ENCODE measurements at regions not wholly inside any gene's neighbourhood (a gene's known extent, or its start where the extent isn't known, plus 50 kb on each side); places are given as distances from the start of the nearest gene placed in this dataset.

GRCh38 chr2:5385596-5385995 is 306.6 kb upstream of the SOX11 start:
- POLR2A ChIA-PET = no interaction called here

More at GRCh38 chr2:5385596-5385995, 306.6 kb upstream of the SOX11 start:
- Histone ChIP-seq H3K4me3 (replicated peaks in 1 of 2; ENCODE audit: low read depth in 1 of 2, low read length in 2 of 2) (no peak overlapping the region), H3K9me2 (ENCODE audit: insufficient read depth) (no peaks in the 10 kb centered on the region), H3K79me2 (ENCODE audit: insufficient read depth, low read length) (no peaks in the 10 kb centered on the region), H4K20me1 (ENCODE audit: insufficient read depth) (no peaks in the 10 kb centered on the region), H2AFZ (ENCODE audit: low read depth, low read length, poor library complexity, severe bottlenecking) (no peak overlapping the region), H3K27me3 (ENCODE audit: insufficient read depth, low read length) (no peaks in the 10 kb centered on the region), H3K4me1 (ENCODE audit: control insufficient read depth in 1 of 2, insufficient read depth in 2 of 2, low read length in 2 of 2) (no peaks in the 10 kb centered on the region), H3K36me3 (ENCODE audit: control insufficient read depth in 1 of 2, insufficient read depth in 2 of 2, low read length in 2 of 2) (no peaks in the 10 kb centered on the region), H3K4me2 (ENCODE audit: low read length) (no peak overlapping the region), H3K9me3 (ENCODE audit: control insufficient read depth in 1 of 2, insufficient read depth in 1 of 2, low read depth in 1 of 2, low read length in 2 of 2) (peaks cover 3 to 11% of the 10 kb centered on the region in 2 experiments; a peak in 2 of 4 replicates), H3K27ac (ENCODE audit: low read depth, low read length) (no peak overlapping the region), H3K9ac (ENCODE audit: low read length) (no peak overlapping the region)
- intact Hi-C loops (cut with micrococcal nuclease) = no loop called here
- no peak for TF ChIP-seq SIN3A (IDR thresholded peaks at IDR 0.05; ENCODE audit: low read depth)
- no peak for TF ChIP-seq SP1 (IDR thresholded peaks at IDR 0.05; ENCODE audit: low read depth)
- no peak for TF ChIP-seq EGR1 (IDR thresholded peaks at IDR 0.05; ENCODE audit: low read depth)
- TF ChIP-seq SRF (IDR thresholded peaks at IDR 0.05; ENCODE audit: low read depth) = no peak
- no peak for TF ChIP-seq YY1 (IDR thresholded peaks at IDR 0.05; ENCODE audit: extremely low read depth, insufficient replicate concordance, low read depth, low read length)
- no peak for TF ChIP-seq ELF1 (IDR thresholded peaks at IDR 0.05; ENCODE audit: borderline replicate concordance, low read depth)
- no peak for TF ChIP-seq JUND (IDR thresholded peaks at IDR 0.05)
- TF ChIP-seq, protein P1, sequence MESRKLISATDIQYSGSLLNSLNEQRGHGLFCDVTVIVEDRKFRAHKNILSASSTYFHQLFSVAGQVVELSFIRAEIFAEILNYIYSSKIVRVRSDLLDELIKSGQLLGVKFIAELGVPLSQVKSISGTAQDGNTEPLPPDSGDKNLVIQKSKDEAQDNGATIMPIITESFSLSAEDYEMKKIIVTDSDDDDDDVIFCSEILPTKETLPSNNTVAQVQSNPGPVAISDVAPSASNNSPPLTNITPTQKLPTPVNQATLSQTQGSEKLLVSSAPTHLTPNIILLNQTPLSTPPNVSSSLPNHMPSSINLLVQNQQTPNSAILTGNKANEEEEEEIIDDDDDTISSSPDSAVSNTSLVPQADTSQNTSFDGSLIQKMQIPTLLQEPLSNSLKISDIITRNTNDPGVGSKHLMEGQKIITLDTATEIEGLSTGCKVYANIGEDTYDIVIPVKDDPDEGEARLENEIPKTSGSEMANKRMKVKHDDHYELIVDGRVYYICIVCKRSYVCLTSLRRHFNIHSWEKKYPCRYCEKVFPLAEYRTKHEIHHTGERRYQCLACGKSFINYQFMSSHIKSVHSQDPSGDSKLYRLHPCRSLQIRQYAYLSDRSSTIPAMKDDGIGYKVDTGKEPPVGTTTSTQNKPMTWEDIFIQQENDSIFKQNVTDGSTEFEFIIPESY (IDR thresholded peaks at IDR 0.05; ENCODE audit: extremely low read depth, insufficient replicate concordance, low read length) = no peak
- TF ChIP-seq TCF7L2 (IDR thresholded peaks at IDR 0.05; ENCODE audit: borderline replicate concordance, extremely low read depth, insufficient read depth, insufficient read length) = no peak
- TF ChIP-seq REST (IDR thresholded peaks at IDR 0.05; ENCODE audit: low read depth) = no peak
- no peak for TF ChIP-seq POLR2AphosphoS5 (IDR thresholded peaks at IDR 0.05; ENCODE audit: low read depth, low read length)
- ATAC-seq (no peak), DNase-seq (ENCODE audit: low read depth, low spot score) (no peak)
- RAD21 ChIA-PET (ENCODE audit: low non-redundant PET in 1 of 2, low total read pairs in 2 of 2, uncharacterized antibody in 2 of 2, unreplicated experiment in 2 of 2) = no interaction called here
- BruUV-seq (replicated peaks) = no TSS peak
- CTCF ChIA-PET = no interaction called here
